OCI-M2 (cell line): ENCODE measurements at regions not wholly inside any gene's neighbourhood (a gene's known extent, or its start where the extent isn't known, plus 50 kb on each side); places are given as distances from the start of the nearest gene placed in this dataset.

ENCODE experiments used
- DNase-seq: peaks from one replicate; lab custom pipeline; 2025; ENCODE audit not compliant: unreplicated experiment; lab: John Stamatoyannopoulos, UW

DNA sequence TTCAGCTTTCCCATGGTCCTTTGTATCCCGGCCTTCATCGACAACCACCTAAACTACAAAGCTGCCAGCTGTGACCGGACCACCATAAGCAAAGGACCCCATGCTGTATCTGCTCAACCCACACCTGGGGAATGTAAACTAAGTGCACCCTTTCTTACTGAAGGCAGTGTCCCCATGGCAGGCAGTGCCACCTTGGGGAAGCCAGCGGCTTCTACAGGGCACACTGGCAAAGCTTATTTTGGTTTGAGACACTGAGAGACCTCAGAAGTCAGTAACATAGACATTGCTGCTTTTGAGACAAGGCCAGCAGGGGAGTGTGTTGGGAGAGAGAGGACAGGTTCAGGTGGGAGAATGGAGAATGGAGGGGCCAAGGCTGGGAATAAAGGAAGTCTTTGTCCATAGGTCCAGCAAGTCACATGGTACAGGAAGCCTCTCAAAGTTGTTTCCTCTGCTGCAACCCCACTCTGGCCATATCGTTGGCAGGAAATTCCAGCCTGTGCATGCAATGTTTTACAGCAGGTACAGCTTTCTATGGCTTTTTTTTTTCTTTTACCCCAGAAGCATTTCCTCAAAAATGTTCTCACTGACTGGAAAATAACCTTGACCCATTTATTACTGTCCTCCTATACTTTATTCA is 85.9 kb upstream of the NPVF start:
- DNase-seq = no peak

DNA sequence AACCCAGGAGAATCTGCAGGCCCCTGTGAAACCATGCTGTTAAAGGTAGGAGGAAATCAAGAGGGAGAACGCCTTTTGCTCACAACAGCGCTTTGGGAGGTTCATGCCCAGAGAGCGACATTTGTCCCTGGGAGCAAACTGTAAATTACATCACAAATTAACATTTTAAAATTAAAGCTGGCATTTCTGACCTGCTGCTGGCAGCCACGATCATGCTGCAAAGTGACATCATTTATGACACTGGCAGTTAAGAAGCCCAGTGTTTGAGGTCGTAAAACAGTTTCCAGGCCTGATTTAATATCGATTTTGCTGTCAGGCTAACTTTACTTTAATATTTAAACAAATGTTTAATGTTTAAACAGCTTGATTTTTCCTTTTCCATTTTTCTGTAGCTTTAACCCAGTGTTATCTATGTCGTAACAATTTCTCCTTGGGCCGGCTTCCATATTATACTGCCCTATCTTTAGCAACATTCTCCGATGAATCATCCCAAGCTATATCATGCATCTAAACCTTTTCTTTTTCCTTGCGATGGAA is 86.5 kb upstream of the NPVF start:
- no peak for DNase-seq

GRCh38 chr7:25316366-25316765 is 88.1 kb upstream of the NPVF start:
- DNase-seq = no peak

DNA sequence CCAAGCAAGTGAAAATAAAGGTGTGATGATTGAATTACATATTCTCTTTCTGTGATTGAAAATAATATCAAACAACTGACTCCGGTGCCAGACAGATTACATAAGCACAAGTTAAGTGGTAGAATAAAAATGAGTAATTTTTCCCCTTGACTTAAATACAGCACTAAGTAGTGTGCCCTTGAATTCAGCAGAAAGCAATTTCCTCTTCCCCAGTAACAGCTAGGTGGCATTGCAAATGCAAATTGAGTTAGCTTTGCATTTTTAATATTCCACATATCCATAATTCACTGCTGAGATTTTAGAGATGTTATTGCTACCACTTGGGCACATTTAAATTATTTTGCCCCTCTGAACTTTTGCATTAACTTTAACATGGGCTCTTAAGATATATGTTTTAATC is 89.8 kb upstream of the NPVF start:
- DNase-seq = no peak

- DNase-seq = no peak
These were observed 91.4 kb upstream of the NPVF start for GRCh38 chr7:25319707-25320106.

DNA sequence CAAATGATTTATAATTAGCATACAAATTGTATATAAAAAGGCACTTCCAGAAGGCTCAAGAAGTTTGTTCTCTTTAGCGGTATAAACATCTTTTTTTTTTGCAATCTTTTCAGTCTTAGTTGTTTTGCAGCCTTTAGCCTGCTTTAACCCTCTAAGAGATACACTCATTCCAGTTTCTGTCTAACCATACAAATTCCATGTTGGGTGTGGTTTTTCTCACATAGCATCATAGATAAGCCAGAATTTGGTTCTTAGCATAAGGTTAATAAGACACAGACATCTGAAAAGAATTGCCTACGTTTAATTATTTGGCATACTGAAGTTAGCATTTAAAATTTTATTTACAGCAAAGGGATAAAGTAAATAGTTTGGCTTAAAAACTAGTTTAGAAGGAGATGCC is 92.5 kb upstream of the NPVF start:
- no peak for DNase-seq

DNA sequence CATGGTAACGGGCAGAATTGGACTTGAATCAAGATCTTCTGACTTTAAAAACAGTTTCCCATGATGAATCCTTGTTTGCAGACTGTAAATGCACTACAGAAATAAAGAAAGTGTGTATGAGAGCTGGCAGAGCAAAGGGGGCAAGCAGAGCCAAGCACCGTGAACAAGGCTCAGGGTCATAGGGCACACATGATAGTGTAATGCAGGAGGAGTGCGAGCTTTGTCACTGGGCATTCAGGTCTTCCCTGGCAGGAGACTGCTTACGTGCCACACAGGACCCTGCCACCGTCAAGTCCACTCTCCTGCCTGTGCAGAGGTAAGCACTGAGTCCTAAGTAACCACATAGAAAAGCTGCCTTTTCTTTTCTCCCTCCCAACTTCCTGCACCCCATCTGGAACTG is 93.1 kb upstream of the NPVF start:
- DNase-seq = no peak

DNA sequence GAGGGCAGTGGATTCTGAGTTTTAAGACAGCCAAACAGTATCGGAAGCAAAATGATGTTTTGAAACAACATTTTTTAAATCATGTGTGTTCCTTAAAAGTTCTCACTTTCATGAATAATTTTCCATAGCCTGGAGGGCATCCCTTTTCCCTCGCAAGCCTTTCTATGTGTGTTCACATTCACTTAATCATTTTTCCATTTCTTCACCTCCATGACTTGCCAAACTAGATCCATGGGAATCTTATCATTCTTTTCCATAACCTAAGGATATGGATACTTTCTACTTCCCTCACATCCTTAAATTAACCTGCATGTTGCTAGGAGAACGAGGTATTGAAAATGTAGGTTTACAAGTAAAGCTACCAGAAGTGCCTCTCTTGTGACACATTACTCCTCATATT is 94.2 kb upstream of the NPVF start:
- DNase-seq = no peak

DNA sequence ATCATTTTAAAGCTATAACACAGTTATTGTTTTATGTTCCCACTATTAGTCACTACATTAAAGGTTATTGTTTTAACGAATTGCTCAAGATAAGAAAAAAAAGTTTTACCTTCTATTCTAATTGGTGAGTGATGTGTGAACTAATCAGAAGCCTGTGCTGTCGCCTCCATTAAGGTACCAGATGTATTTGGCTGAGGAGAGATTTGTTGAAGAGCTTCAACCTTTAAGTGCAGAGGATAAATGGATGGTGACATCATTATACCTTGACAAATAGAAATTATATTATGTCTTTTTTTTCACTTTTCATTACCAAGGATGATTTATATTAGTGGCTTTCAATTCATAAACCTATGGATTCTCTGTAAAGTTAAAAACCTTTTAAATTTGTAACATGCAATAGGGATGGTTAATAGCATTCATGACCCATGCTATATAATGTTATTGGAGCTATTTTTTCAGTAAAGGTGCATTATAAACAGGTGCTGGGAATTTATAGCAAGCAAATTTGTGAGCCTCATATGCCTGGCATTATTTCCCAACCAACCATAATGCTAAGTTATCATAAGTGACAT is 97.0 kb upstream of the NPVF start:
- DNase-seq = no peak

GRCh38 chr7:25326501-25327156 is 98.3 kb upstream of the NPVF start:
- DNase-seq = no peak

DNA sequence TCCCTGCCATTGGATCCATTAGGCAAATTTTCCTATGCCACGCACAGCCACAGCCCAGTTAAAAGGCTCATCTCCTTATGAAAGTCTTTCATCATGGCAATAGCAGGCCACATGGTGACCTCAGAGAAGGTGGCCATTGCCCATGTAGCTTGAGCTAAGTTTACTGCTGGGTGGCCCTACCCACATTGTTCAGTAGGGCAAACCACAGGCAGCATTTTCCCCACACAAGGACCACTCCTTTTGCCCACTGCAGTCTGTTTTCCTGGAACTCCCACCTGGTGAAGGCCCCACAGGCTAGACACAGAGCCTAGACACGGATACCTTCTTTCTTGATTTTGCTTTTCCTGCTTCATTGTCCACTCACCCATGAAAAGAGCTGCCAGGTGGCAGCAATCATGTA is 101.5 kb upstream of the NPVF start:
- no peak for DNase-seq

GRCh38 chr7:25333296-25333928 is 105.1 kb upstream of the NPVF start:
- DNase-seq = no peak

DNA sequence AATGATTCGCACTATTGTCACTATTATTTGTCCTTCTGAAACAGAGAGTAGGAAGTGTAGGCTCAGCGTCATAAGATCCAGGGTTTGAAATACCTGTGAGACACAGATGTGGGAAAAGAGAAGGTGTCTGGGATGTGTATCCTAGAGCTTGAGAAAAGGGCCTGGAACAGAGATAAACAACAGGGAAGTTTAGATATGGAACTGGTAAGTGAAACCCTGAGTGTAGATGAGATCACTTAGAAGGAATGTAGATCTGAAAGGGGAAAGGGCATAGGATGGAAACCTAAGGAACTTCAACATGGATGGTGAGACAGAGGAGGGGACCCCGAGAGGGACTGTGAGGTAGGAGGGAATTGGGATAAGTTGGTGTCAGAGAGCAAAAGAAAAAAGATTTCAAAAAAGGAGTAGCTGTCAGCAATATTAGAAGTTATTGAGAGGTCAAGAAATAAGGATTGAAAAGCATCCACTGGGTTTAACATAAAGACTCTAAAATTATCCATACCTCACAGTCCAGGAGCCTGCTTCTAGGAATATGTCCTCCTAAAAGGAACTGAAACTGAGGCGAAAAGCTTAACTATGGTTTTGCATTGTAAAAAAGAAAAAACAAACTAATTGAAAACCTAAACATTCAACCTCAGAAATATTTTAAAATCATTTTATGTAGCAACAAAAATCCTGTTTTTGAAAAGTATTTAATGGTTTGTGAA is 119.2 kb upstream of the NPVF start:
- no peak for DNase-seq

GRCh38 chr7:25348104-25348503 is 119.8 kb upstream of the NPVF start:
- DNase-seq = no peak

GRCh38 chr7:25349283-25350017 is 121.2 kb upstream of the NPVF start:
- DNase-seq = no peak

DNA sequence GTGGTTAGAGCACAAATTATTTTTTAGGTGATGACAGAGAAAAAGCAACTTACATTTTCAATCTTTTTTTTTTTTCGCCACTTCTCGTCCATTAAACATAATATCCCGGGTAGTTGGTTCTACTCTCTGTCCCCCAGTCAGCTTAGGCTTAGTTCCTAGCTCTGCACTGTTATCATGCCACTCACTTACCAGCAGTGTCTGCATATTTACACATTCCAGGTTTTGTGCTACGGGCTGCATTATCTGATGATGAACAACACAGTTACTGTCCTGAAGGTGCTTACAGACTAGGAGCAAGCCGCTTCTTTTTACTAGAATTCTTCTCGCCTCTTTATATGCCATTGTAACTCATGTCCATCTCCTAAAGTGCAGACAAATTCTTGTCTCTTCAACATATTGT is 121.8 kb upstream of the NPVF start:
- no peak for DNase-seq

GRCh38 chr7:25351761-25352160 is 123.5 kb upstream of the NPVF start:
- no peak for DNase-seq

- no peak for DNase-seq
These were observed 124.9 kb upstream of the NPVF start for GRCh38 chr7:25353196-25353595.

GRCh38 chr7:25353732-25354131 is 125.4 kb upstream of the NPVF start:
- DNase-seq = no peak

- no peak for DNase-seq
These were observed 128.4 kb upstream of the NPVF start for GRCh38 chr7:25356534-25357151.
